ENCODE measurements at regions not wholly inside any gene's neighbourhood (a gene's known extent, or its start where the extent isn't known, plus 50 kb on each side); places are given as distances from the start of the nearest gene placed in this dataset.

- no peak for TF ChIP-seq CTCF (IDR thresholded peaks at IDR 0.05)
- H3K36me3 ChIP-seq (ENCODE audit: control insufficient read depth, insufficient read depth, low read length) = no peaks in the 10 kb centered on the region
- no peaks in the 10 kb centered on the region for H3K79me2 ChIP-seq
- no peak overlapping the region for H3K4me2 ChIP-seq (ENCODE audit: low read length)
- H3K27me3 ChIP-seq (ENCODE audit: control insufficient read depth, insufficient read depth, low read length) = no peaks in the 10 kb centered on the region
- H3K9me3 ChIP-seq (ENCODE audit: control insufficient read depth, low read length) = no peaks in the 10 kb centered on the region
- H2AFZ ChIP-seq = no peak overlapping the region
- H3K27ac ChIP-seq = no peak overlapping the region
- H3K4me3 ChIP-seq (ENCODE audit: low read depth, low read length) = no peak overlapping the region
- H3K9ac ChIP-seq = no peak overlapping the region
- peaks cover 3% of the 10 kb centered on the region for H3K4me1 ChIP-seq
Measured at GRCh38 chr3:106710596-106710995, 666.6 kb upstream of the CCDC54 start.

GRCh38 chr3:106711650-106712049, 665.6 kb upstream of the CCDC54 start:
- Histone ChIP-seq H3K4me1 (peaks cover 3% of the 10 kb centered on the region), H3K4me3 (ENCODE audit: low read depth, low read length) (no peak overlapping the region), H3K9me3 (ENCODE audit: control insufficient read depth, low read length) (no peaks in the 10 kb centered on the region)

GRCh38 chr3:106714400-106714799, 662.8 kb upstream of the CCDC54 start:
- no peaks in the 10 kb centered on the region for H3K79me2 ChIP-seq
- H3K36me3 ChIP-seq (ENCODE audit: control insufficient read depth, insufficient read depth, low read length) = no peaks in the 10 kb centered on the region
- H3K9ac ChIP-seq = no peak overlapping the region
- no peak overlapping the region for H2AFZ ChIP-seq
- no peak overlapping the region for H3K4me3 ChIP-seq (ENCODE audit: low read depth, low read length)
- no peak for TF ChIP-seq CTCF (IDR thresholded peaks at IDR 0.05)
- H3K27me3 ChIP-seq (ENCODE audit: control insufficient read depth, insufficient read depth, low read length) = no peaks in the 10 kb centered on the region
- H3K27ac ChIP-seq = no peak overlapping the region
- H3K9me3 ChIP-seq (ENCODE audit: control insufficient read depth, low read length) = no peaks in the 10 kb centered on the region
- H3K4me1 ChIP-seq = peaks cover 3% of the 10 kb centered on the region
- no peak overlapping the region for H3K4me2 ChIP-seq (ENCODE audit: low read length)

More at GRCh38 chr3:106711650-106712049, 665.6 kb upstream of the CCDC54 start:
- Histone ChIP-seq H3K27me3 (ENCODE audit: control insufficient read depth, insufficient read depth, low read length) (no peaks in the 10 kb centered on the region), H3K36me3 (ENCODE audit: control insufficient read depth, insufficient read depth, low read length) (no peaks in the 10 kb centered on the region), H2AFZ (no peak overlapping the region), H3K9ac (no peak overlapping the region), H3K4me2 (ENCODE audit: low read length) (no peak overlapping the region), H3K79me2 (no peaks in the 10 kb centered on the region), H3K27ac (no peak overlapping the region)
- no peak for TF ChIP-seq CTCF (IDR thresholded peaks at IDR 0.05)

GRCh38 chr3:106715286-106715685, 662.0 kb upstream of the CCDC54 start:
- H3K4me3 ChIP-seq (ENCODE audit: low read depth, low read length) = no peak overlapping the region
- TF ChIP-seq CTCF (IDR thresholded peaks at IDR 0.05) = no peak
- no peaks in the 10 kb centered on the region for H3K27me3 ChIP-seq (ENCODE audit: control insufficient read depth, insufficient read depth, low read length)
- H3K9ac ChIP-seq = no peak overlapping the region
- no peaks in the 10 kb centered on the region for H3K9me3 ChIP-seq (ENCODE audit: control insufficient read depth, low read length)
- no peak overlapping the region for H3K4me2 ChIP-seq (ENCODE audit: low read length)
- H3K79me2 ChIP-seq = no peaks in the 10 kb centered on the region
- peaks cover 3% of the 10 kb centered on the region for H3K4me1 ChIP-seq
- no peak overlapping the region for H3K27ac ChIP-seq
- H3K36me3 ChIP-seq (ENCODE audit: control insufficient read depth, insufficient read depth, low read length) = no peaks in the 10 kb centered on the region
- no peak overlapping the region for H2AFZ ChIP-seq

GRCh38 chr3:106717178-106717780, 660.0 kb upstream of the CCDC54 start:
- Histone ChIP-seq H3K4me2 (ENCODE audit: low read length) (no peak overlapping the region), H3K4me1 (no peaks in the 10 kb centered on the region), H3K27ac (no peak overlapping the region), H3K79me2 (no peaks in the 10 kb centered on the region), H3K9ac (no peak overlapping the region), H3K27me3 (ENCODE audit: control insufficient read depth, insufficient read depth, low read length) (no peaks in the 10 kb centered on the region), H3K36me3 (ENCODE audit: control insufficient read depth, insufficient read depth, low read length) (no peaks in the 10 kb centered on the region), H2AFZ (no peak overlapping the region), H3K9me3 (ENCODE audit: control insufficient read depth, low read length) (no peaks in the 10 kb centered on the region), H3K4me3 (ENCODE audit: low read depth, low read length) (no peak overlapping the region)
- no peak for TF ChIP-seq CTCF (IDR thresholded peaks at IDR 0.05)

Data from parathyroid adenoma (tissue), 2 donors.